Trophoblast cell (in vitro differentiated cells and primary cell): ENCODE measurements at regions not wholly inside any gene's neighbourhood (a gene's known extent, or its start where the extent isn't known, plus 50 kb on each side); places are given as distances from the start of the nearest gene placed in this dataset.

ENCODE experiments used
- DNase-seq, 2 donors: peaks; one replicate each; pipeline ENCODE4 v3.0.0-alpha.2; 2016
- H2AFZ ChIP-seq: 2 replicates; pipeline ENCODE4 v1.6.1; 2013; ENCODE audit warnings: low read length, moderate library complexity, mild to moderate bottlenecking; ENCODE audit not compliant: insufficient read depth, poor library complexity
- H2AK5ac ChIP-seq: 2 replicates; pipeline ENCODE4 v1.6.1; 2013; ENCODE audit warnings: mild to moderate bottlenecking, low read length
- H2BK120ac ChIP-seq: 2 replicates; pipeline ENCODE4 v1.6.1; 2013; ENCODE audit warnings: low read length, mild to moderate bottlenecking, moderate library complexity; ENCODE audit not compliant: insufficient read depth, poor library complexity
- H2BK12ac ChIP-seq: 2 replicates; pipeline ENCODE4 v1.6.1; 2013; ENCODE audit warnings: mild to moderate bottlenecking, low read length, moderate library complexity
- H2BK5ac ChIP-seq: 2 replicates; pipeline ENCODE4 v1.6.1; 2013; ENCODE audit warnings: low read length, low read depth, moderate library complexity, mild to moderate bottlenecking; ENCODE audit not compliant: poor library complexity
- H3K14ac ChIP-seq: 2 replicates; pipeline ENCODE4 v1.6.1; 2013; ENCODE audit warnings: mild to moderate bottlenecking, low read length
- H3K18ac ChIP-seq: 2 replicates; pipeline ENCODE4 v1.6.1; 2013; ENCODE audit warnings: mild to moderate bottlenecking, low read length
- H3K23ac ChIP-seq: 2 replicates; pipeline ENCODE4 v1.6.1; 2013; ENCODE audit warnings: low read length
- H3K27ac ChIP-seq: 2 replicates; pipeline ENCODE4 v1.5.1; 2013; ENCODE audit warnings: low read depth, mild to moderate bottlenecking, inconsistent platforms, low read length, moderate library complexity
- H3K27me3 ChIP-seq: 2 replicates; pipeline ENCODE4 v1.6.1; 2013; ENCODE audit warnings: inconsistent platforms, mild to moderate bottlenecking, low read length, moderate library complexity; ENCODE audit not compliant: insufficient read depth
- H3K36me3 ChIP-seq, 2 experiments: 1 replicate in 1 of 2; 2 replicates in 1 of 2; pipeline ENCODE4 v1.6.1; 2013; ENCODE audit warnings: low read length in 2 of 2, mild to moderate bottlenecking in 2 of 2, moderate library complexity in 1 of 2; ENCODE audit not compliant: insufficient read depth in 2 of 2, control insufficient read depth in 1 of 2
- H3K4ac ChIP-seq: 2 replicates; pipeline ENCODE4 v1.6.1; 2013; ENCODE audit warnings: low read depth, mild to moderate bottlenecking, low read length, moderate library complexity
- H3K4me1 ChIP-seq, 2 experiments: 1 replicate in 1 of 2; 2 replicates in 1 of 2; pipeline ENCODE4 v1.6.1; 2013; ENCODE audit warnings: low read length in 2 of 2, mild to moderate bottlenecking in 2 of 2, moderate library complexity in 1 of 2; ENCODE audit not compliant: insufficient read depth in 2 of 2, control insufficient read depth in 1 of 2
- H3K4me2 ChIP-seq: 2 replicates; pipeline ENCODE4 v1.6.1; 2013; ENCODE audit warnings: inconsistent platforms, mild to moderate bottlenecking, low read length, moderate library complexity
- H3K4me3 ChIP-seq: 2 replicates; pipeline ENCODE4 v1.5.1; 2013; ENCODE audit warnings: mild to moderate bottlenecking, low read depth, low read length, inconsistent platforms
- H3K79me1 ChIP-seq: one replicate; pipeline ENCODE4 v1.6.1; 2013; ENCODE audit warnings: low read length
- H3K79me2 ChIP-seq: 2 replicates; pipeline ENCODE4 v1.6.1; 2013; ENCODE audit warnings: low read length, mild to moderate bottlenecking; ENCODE audit not compliant: control insufficient read depth, insufficient read depth, poor library complexity
- H3K9ac ChIP-seq: 2 replicates; pipeline ENCODE4 v1.6.1; 2013; ENCODE audit warnings: mild to moderate bottlenecking, low read length
- H3K9me3 ChIP-seq: 2 replicates; pipeline ENCODE4 v1.6.1; 2013; ENCODE audit warnings: low read depth, mild to moderate bottlenecking, control low read depth, inconsistent platforms, low read length; ENCODE audit not compliant: insufficient read depth
- H4K12ac ChIP-seq: 2 replicates; pipeline ENCODE4 v1.6.1; 2013; ENCODE audit warnings: low read depth, mild to moderate bottlenecking, low read length, moderate library complexity
- H4K8ac ChIP-seq: 2 replicates; pipeline ENCODE4 v1.6.1; 2013; ENCODE audit warnings: low read depth, mild to moderate bottlenecking, low read length, moderate library complexity
- H4K91ac ChIP-seq: one replicate; pipeline ENCODE4 v1.6.1; 2013; ENCODE audit warnings: low read depth, mild to moderate bottlenecking, low read length, moderate library complexity
- WGBS: extraction: QIAGEN DNeasy Blood & Tissue Kit; methylation state at CpG from one replicate; pipeline ENCODE4 v1.1.7; 2013; ENCODE audit warnings: missing lambda C conversion rate; ENCODE audit not compliant: insufficient read length, insufficient coverage; ENCODE audit errors: extremely low coverage; 5-methylcytosine and 5-hydroxymethylcytosine counted together

- no peak overlapping the region for H3K4ac ChIP-seq
- no peak overlapping the region for H3K9ac ChIP-seq
- no peak overlapping the region for H2BK5ac ChIP-seq
- H2BK120ac ChIP-seq = no peak overlapping the region
- no peak overlapping the region for H3K18ac ChIP-seq
- H2BK12ac ChIP-seq = no peak overlapping the region
- no peak overlapping the region for H3K27ac ChIP-seq
- no peaks in the 10 kb centered on the region for H3K36me3 ChIP-seq
- H4K8ac ChIP-seq = no peak overlapping the region
- WGBS = no CpG with 5 or more reads among the region's 8 CpGs
- H2AK5ac ChIP-seq = no peak overlapping the region
- no peak overlapping the region for H3K4me3 ChIP-seq
- no peaks in the 10 kb centered on the region for H3K27me3 ChIP-seq
- H4K91ac ChIP-seq = no peak overlapping the region
- no peak overlapping the region for H3K14ac ChIP-seq
- H3K4me1 ChIP-seq = peaks cover 2% of the 10 kb centered on the region in 2 experiments
- H3K79me1 ChIP-seq = peaks cover 5% of the 10 kb centered on the region
- DNase-seq = no peak
- no peak overlapping the region for H3K4me2 ChIP-seq
- no peaks in the 10 kb centered on the region for H3K79me2 ChIP-seq
- no peak overlapping the region for H2AFZ ChIP-seq
- no peaks in the 10 kb centered on the region for H3K9me3 ChIP-seq
- H4K12ac ChIP-seq = no peak overlapping the region
- no peak overlapping the region for H3K23ac ChIP-seq
Measured at GRCh38 chr6:14762077-14762476, 483.8 kb upstream of the JARID2 start.

DNA sequence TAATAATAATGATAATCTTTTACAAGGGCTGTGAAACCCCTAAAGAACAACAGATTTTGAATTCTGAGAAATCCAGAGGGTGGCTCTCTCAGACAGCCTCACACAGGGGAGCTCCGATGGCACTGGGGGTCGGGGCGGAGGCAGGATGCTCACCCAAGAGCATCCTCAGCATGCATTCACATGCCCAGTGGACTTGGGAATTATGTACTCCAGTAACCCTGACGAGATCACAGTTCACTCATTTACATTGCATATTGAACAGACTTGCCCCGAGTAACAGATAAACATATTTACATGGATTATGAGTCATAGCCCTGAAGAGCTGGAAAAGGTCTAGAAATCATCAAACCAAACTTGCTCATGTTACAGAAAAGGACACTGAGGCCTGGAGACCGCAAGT lies 482.7 kb upstream of the JARID2 start:
- Histone ChIP-seq H3K27ac (no peak overlapping the region), H3K4me1 (peaks cover 2% of the 10 kb centered on the region in 2 experiments), H3K23ac (no peak overlapping the region), H3K14ac (no peak overlapping the region), H3K18ac (no peak overlapping the region), H3K9me3 (no peaks in the 10 kb centered on the region), H3K4me2 (no peak overlapping the region), H4K8ac (no peak overlapping the region), H3K4ac (no peak overlapping the region), H4K12ac (no peak overlapping the region), H3K36me3 (no peaks in the 10 kb centered on the region), H2BK12ac (no peak overlapping the region), H3K79me2 (no peaks in the 10 kb centered on the region), H3K9ac (no peak overlapping the region), H2BK5ac (no peak overlapping the region), H3K79me1 (peaks cover 5% of the 10 kb centered on the region), H2AK5ac (no peak overlapping the region), H3K27me3 (no peaks in the 10 kb centered on the region), H2BK120ac (no peak overlapping the region), H4K91ac (no peak overlapping the region), H3K4me3 (no peak overlapping the region), H2AFZ (no peak overlapping the region)
- WGBS = no CpG with 5 or more reads among the region's 6 CpGs
- peak in 1 of 2 donors; percentile 54 for DNase-seq

- Histone ChIP-seq H3K79me1 (peaks cover 5% of the 10 kb centered on the region), H3K79me2 (no peaks in the 10 kb centered on the region), H3K4ac (no peak overlapping the region), H4K12ac (no peak overlapping the region), H3K27me3 (no peaks in the 10 kb centered on the region), H3K9ac (no peak overlapping the region), H3K23ac (no peak overlapping the region), H2BK12ac (no peak overlapping the region), H3K36me3 (no peaks in the 10 kb centered on the region), H3K4me3 (no peak overlapping the region), H3K4me2 (no peak overlapping the region), H3K18ac (no peak overlapping the region), H4K8ac (no peak overlapping the region), H2BK120ac (no peak overlapping the region), H2AFZ (no peak overlapping the region), H3K4me1 (peaks cover 2% of the 10 kb centered on the region in 2 experiments), H2BK5ac (no peak overlapping the region), H4K91ac (no peak overlapping the region), H3K9me3 (no peaks in the 10 kb centered on the region), H2AK5ac (no peak overlapping the region), H3K14ac (no peak overlapping the region), H3K27ac (peak overlapping the region; percentile 26)
- DNase-seq = peak in 1 of 2 donors; percentile 62
- no CpG with 5 or more reads among the region's 1 CpG for WGBS
Measured at GRCh38 chr6:14763616-14764015, 482.3 kb upstream of the JARID2 start.

- peaks cover 9% of the 10 kb centered on the region for H3K79me1 ChIP-seq
- H3K9ac ChIP-seq = no peak overlapping the region
- peak overlapping the region; percentile 56 for H2BK120ac ChIP-seq
- no peak overlapping the region for H4K8ac ChIP-seq
- H3K14ac ChIP-seq = no peak overlapping the region
- H4K12ac ChIP-seq = no peak overlapping the region
- peak overlapping the region; percentile 44 for H2BK12ac ChIP-seq
- no CpG with 5 or more reads among the region's 6 CpGs for WGBS
- no peak overlapping the region for H3K4me2 ChIP-seq
- peak; percentile 63 to 84 for DNase-seq
- no peaks in the 10 kb centered on the region for H3K9me3 ChIP-seq
- H2BK5ac ChIP-seq = no peak overlapping the region
- no peak overlapping the region for H3K4me3 ChIP-seq
- no peak overlapping the region for H2AFZ ChIP-seq
- H4K91ac ChIP-seq = peak overlapping the region; percentile 79
- peaks cover 4 to 6% of the 10 kb centered on the region in 2 experiments for H3K4me1 ChIP-seq
- H3K4ac ChIP-seq = no peak overlapping the region
- no peaks in the 10 kb centered on the region for H3K27me3 ChIP-seq
- no peaks in the 10 kb centered on the region for H3K79me2 ChIP-seq
- no peaks in the 10 kb centered on the region for H3K36me3 ChIP-seq
- H3K23ac ChIP-seq = no peak overlapping the region
- H2AK5ac ChIP-seq = no peak overlapping the region
- H3K27ac ChIP-seq = no peak overlapping the region
- no peak overlapping the region for H3K18ac ChIP-seq
Measured at GRCh38 chr6:14765106-14765505, 480.8 kb upstream of the JARID2 start.
